OCI-LY7 (cell line): ENCODE measurements at regions not wholly inside any gene's neighbourhood (a gene's known extent, or its start where the extent isn't known, plus 50 kb on each side); places are given as distances from the start of the nearest gene placed in this dataset.

Experiments
- BruUV-seq: library from RNA; stranded (reverse); fragments of 400-500 nt; replicated peaks from 2 replicates; lab custom pipeline; 2021; lab: Mats Ljungman, UMichigan
- CTCF ChIA-PET: fragments of 300-600 bp; sonication (Branson Sonifier 250); formaldehyde crosslinking; loops from one replicate; lab custom pipeline; 2022; ENCODE audit warnings: antibody characterized with exemption; ENCODE audit not compliant: unreplicated experiment; lab: Charles Lee
- POLR2A ChIA-PET: fragments of 300-600 bp; sonication (Branson Sonifier 250); formaldehyde crosslinking; loops from one replicate; lab custom pipeline; 2022; ENCODE audit warnings: antibody characterized with exemption; lab: Charles Lee
- DNase-seq: peaks from one replicate; pipeline ENCODE4 v3.0.0-alpha.2; 2015; ENCODE audit warnings: low spot score
- H2AFZ ChIP-seq: fragments of 200-600 bp; sonication (generic), shearing (Covaris generic); 2 replicates; pipeline ENCODE4 v1.6.1; 2014; ENCODE audit warnings: mild to moderate bottlenecking, antibody characterized with exemption, low read length, moderate library complexity
- H3K27ac ChIP-seq: fragments of 200-600 bp; sonication (generic); 2 replicates; pipeline ENCODE4 v1.5.1; 2014; ENCODE audit warnings: mixed run types, low read depth, mild to moderate bottlenecking, moderate library complexity, low read length, inconsistent platforms; ENCODE audit not compliant: poor library complexity, severe bottlenecking
- H3K36me3 ChIP-seq: fragments of 200-600 bp; sonication (generic); 2 replicates; pipeline ENCODE4 v1.6.1; 2014; ENCODE audit warnings: mild to moderate bottlenecking, antibody characterized with exemption, low read length, moderate library complexity, mixed read lengths; ENCODE audit not compliant: insufficient read depth
- H3K4me1 ChIP-seq: fragments of 200-600 bp; sonication (generic); 2 replicates; pipeline ENCODE4 v1.5.1; 2014; ENCODE audit warnings: mild to moderate bottlenecking, low read length; ENCODE audit not compliant: insufficient read depth, poor library complexity, severe bottlenecking
- H3K4me2 ChIP-seq: fragments of 200-600 bp; sonication (generic); 2 replicates; pipeline ENCODE4 v1.6.1; 2014; ENCODE audit warnings: mild to moderate bottlenecking, low read length
- H3K4me3 ChIP-seq: fragments of 200-600 bp; sonication (generic); 2 replicates; pipeline ENCODE4 v1.5.1; 2014; ENCODE audit warnings: mild to moderate bottlenecking, low read depth, low read length; ENCODE audit not compliant: poor library complexity, severe bottlenecking
- H3K79me2 ChIP-seq: fragments of 200-600 bp; sonication (generic); 2 replicates; pipeline ENCODE4 v1.6.1; 2016; ENCODE audit warnings: low read depth, mild to moderate bottlenecking, low read length, moderate library complexity, mixed read lengths; ENCODE audit not compliant: insufficient read depth
- H3K9me2 ChIP-seq: fragments of 200-600 bp; sonication (generic); 2 replicates; pipeline ENCODE4 v1.6.1; 2016; ENCODE audit warnings: mild to moderate bottlenecking, low read length, mixed read lengths; ENCODE audit not compliant: insufficient read depth
- H3K9me3 ChIP-seq: fragments of 200-600 bp; sonication (generic); 2 replicates; pipeline ENCODE4 v1.6.1; 2014; ENCODE audit warnings: mild to moderate bottlenecking, mixed run types, low read length, mixed read lengths
- H4K20me1 ChIP-seq: fragments of 200-600 bp; sonication (generic); 2 replicates; pipeline ENCODE4 v1.6.1; 2014; ENCODE audit warnings: mild to moderate bottlenecking, antibody characterized with exemption, low read length, moderate library complexity, mixed read lengths; ENCODE audit not compliant: insufficient read depth
- EZH2phosphoT487 ChIP-seq: fragments of 200-600 bp; sonication (generic); IDR thresholded peaks from 2 replicates; pipeline ENCODE4 v1.6.1; 2018; ENCODE audit warnings: low read depth, borderline replicate concordance, mild to moderate bottlenecking, mixed run types, antibody characterized with exemption, low read length, moderate library complexity, mixed read lengths
- intact Hi-C: fragments of 100-400 bp; cut with micrococcal nuclease; formaldehyde crosslinking; loops from one replicate; pipeline ENCODE4 v1.10.0; 2022; ENCODE audit not compliant: unreplicated experiment
- TF ChIP-seq, protein P1 (sequence below): fragments of 200-600 bp; sonication (generic); conservative IDR thresholded peaks from 2 replicates; pipeline ENCODE4 v1.5.1; 2014; ENCODE audit warnings: mild to moderate bottlenecking, antibody characterized with exemption, low read length, moderate library complexity, mixed read lengths

DNA sequence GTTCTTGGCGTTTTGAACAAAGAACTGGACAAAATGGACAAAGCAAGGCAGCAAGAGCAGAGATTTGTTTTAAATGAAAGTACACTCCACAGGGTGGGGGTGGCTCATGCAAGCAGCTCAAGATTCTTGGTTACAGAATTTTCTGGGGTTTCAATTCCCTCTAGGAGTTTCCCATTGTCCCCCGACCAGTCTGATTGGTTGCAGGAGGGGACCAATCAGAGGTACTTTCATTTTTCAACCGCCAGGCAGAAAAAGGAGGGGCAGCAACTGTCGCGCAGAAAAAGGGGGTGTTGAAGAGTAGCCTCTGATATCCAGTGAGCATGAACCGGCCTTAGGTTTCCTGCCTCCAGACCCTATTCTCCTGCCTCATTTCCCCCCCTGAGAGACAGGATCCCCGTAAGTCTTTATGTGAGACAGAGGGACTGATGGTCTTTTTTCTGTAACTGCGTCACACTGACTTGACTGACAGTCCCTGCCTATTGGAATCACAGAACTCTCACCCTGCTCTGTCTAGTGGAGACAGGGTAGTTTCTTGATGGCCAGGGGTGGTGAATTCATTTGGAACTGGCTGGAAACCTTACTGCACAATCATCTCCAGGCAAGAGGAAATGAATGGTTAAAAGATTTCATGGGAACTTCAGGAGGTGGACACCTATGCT, 59.4 kb upstream of the ALOX12 start:
- no TSS peak for BruUV-seq
- ChIA-PET CTCF (no interaction called here), POLR2A (no interaction called here)
- no peak overlapping the region for H3K4me2 ChIP-seq
- H3K36me3 ChIP-seq = no peaks in the 10 kb centered on the region
- no peak overlapping the region for H3K27ac ChIP-seq
- TF ChIP-seq EZH2phosphoT487 = no peak
- TF ChIP-seq, protein P1, sequence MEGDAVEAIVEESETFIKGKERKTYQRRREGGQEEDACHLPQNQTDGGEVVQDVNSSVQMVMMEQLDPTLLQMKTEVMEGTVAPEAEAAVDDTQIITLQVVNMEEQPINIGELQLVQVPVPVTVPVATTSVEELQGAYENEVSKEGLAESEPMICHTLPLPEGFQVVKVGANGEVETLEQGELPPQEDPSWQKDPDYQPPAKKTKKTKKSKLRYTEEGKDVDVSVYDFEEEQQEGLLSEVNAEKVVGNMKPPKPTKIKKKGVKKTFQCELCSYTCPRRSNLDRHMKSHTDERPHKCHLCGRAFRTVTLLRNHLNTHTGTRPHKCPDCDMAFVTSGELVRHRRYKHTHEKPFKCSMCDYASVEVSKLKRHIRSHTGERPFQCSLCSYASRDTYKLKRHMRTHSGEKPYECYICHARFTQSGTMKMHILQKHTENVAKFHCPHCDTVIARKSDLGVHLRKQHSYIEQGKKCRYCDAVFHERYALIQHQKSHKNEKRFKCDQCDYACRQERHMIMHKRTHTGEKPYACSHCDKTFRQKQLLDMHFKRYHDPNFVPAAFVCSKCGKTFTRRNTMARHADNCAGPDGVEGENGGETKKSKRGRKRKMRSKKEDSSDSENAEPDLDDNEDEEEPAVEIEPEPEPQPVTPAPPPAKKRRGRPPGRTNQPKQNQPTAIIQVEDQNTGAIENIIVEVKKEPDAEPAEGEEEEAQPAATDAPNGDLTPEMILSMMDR = no peak
- H2AFZ ChIP-seq = no peak overlapping the region
- H3K9me3 ChIP-seq = peaks cover 5% of the 10 kb centered on the region; the same call in 1 of the 2 replicates
- no peaks in the 10 kb centered on the region for H3K4me1 ChIP-seq
- DNase-seq = no peak
- H3K4me3 ChIP-seq = no peak overlapping the region
- H3K79me2 ChIP-seq = no peaks in the 10 kb centered on the region
- H3K9me2 ChIP-seq = no peaks in the 10 kb centered on the region
- intact Hi-C loops = no loop called here
- no peaks in the 10 kb centered on the region for H4K20me1 ChIP-seq

DNA sequence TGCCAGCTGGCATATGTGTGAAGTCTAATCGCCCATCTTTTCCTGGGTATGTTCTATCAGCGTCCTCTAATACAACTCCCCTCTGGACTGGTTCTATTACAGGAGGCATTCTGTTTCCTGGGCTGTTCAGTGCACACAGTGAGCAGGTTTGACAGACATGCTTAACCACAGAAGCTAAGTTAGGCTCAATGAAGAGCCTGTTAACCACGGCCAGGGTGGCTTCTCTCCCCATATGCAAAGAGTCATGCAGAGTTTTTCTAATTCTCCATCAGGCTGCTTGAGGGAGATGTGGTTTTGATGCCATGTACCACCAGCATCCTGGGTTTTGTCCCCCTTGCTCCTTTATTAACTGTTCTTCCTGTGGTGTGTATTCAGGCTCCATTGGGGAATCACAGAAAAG, 57.2 kb upstream of the ALOX12 start:
- ChIA-PET POLR2A (no interaction called here), CTCF (no interaction called here)
- intact Hi-C loops = no loop called here
- H3K79me2 ChIP-seq = no peaks in the 10 kb centered on the region
- H2AFZ ChIP-seq = no peak overlapping the region
- H3K4me1 ChIP-seq = no peaks in the 10 kb centered on the region
- H3K9me3 ChIP-seq = no peaks in the 10 kb centered on the region
- no peaks in the 10 kb centered on the region for H3K9me2 ChIP-seq
- no TSS peak for BruUV-seq
- TF ChIP-seq, protein P1 = no peak
- TF ChIP-seq EZH2phosphoT487 = no peak
- H4K20me1 ChIP-seq = no peaks in the 10 kb centered on the region
- no peaks in the 10 kb centered on the region for H3K36me3 ChIP-seq
- no peak overlapping the region for H3K4me3 ChIP-seq
- no peak for DNase-seq
- no peak overlapping the region for H3K4me2 ChIP-seq
- no peak overlapping the region for H3K27ac ChIP-seq

DNA sequence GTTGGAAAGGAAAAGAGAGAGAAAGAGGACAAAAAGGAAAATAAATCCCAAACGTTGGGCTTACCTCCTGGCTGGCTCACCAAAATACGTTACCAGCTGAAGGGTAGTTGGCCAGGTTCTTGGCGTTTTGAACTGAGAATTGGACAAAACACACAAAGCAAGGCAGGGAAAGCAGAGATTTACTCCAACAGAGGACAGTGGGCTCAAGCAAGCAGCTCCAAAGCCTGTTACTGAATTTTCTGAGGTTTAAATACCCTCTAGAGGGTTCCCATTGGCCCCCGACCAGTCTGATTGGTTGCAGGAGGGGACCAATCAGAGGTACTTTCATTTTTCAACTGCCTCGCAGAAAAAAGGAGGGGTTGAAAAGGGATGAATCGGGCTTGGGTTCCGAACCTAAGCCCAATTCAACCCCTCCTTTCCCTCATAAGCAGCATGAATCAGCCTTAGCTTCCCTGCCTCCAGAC, 55.6 kb upstream of the ALOX12 start:
- CTCF ChIA-PET = no interaction called here
- no peaks in the 10 kb centered on the region for H4K20me1 ChIP-seq
- TF ChIP-seq, protein P1 = no peak
- no peak for TF ChIP-seq EZH2phosphoT487
- H3K4me2 ChIP-seq = peak overlapping the region; percentile 14; the same call in 1 of the 2 replicates
- POLR2A ChIA-PET = interaction anchor here (1.2 kb wide), 1 partner anchor 13 kb away, joined by 3 read pairs; no protein-coding TSS in a partner anchor
- H3K9me3 ChIP-seq = no peaks in the 10 kb centered on the region
- no peak overlapping the region for H3K4me3 ChIP-seq
- intact Hi-C loops = no loop called here
- H3K79me2 ChIP-seq = no peaks in the 10 kb centered on the region
- H3K4me1 ChIP-seq = no peaks in the 10 kb centered on the region
- H2AFZ ChIP-seq = 0 out of 2 replicates have a peak overlapping the region, but pooled peaks have one; percentile 18
- DNase-seq = no peak
- no peaks in the 10 kb centered on the region for H3K9me2 ChIP-seq
- no peak overlapping the region for H3K27ac ChIP-seq
- BruUV-seq = no TSS peak
- no peaks in the 10 kb centered on the region for H3K36me3 ChIP-seq
